Prostate gland (tissue), 2 donors: ENCODE measurements at regions not wholly inside any gene's neighbourhood (a gene's known extent, or its start where the extent isn't known, plus 50 kb on each side); places are given as distances from the start of the nearest gene placed in this dataset.

ENCODE experiments used
- DNase-seq: peaks from one replicate; pipeline ENCODE4 v3.0.0-alpha.2; 2019; ENCODE audit warnings: low spot score
- H3K27ac ChIP-seq, 2 donors: fragments of 200-600 bp; sonication (generic); 2 replicates each; pipeline ENCODE4 v1.5.1; 2017 to 2019
- H3K27me3 ChIP-seq: fragments of 200-600 bp; sonication (generic); replicated peaks from 2 replicates; pipeline ENCODE4 v1.5.1; 2019; ENCODE audit not compliant: insufficient read depth
- H3K36me3 ChIP-seq, 2 donors: fragments of 200-600 bp; sonication (generic); 1 replicate in 1 of 2; 2 replicates in 1 of 2; pipeline versions ENCODE4 v1.5.1 to v1.8.1; 2017 to 2019
- H3K4me1 ChIP-seq: fragments of 200-600 bp; sonication (generic); replicated peaks from 2 replicates; pipeline ENCODE4 v1.5.1; 2019
- H3K4me3 ChIP-seq, 2 donors: fragments of 200-600 bp; sonication (generic); 2 replicates each; pipeline ENCODE4 v1.5.1; 2017 to 2019
- H3K9me3 ChIP-seq: fragments of 200-600 bp; sonication (generic); 2 replicates; pipeline ENCODE4 v1.5.1; 2017
- CTCF ChIP-seq, 4 experiments: fragments of 200-600 bp in 2 of 4; fragments of 450-650 bp in 2 of 4; sonication (generic) in 2 of 4; IDR thresholded peaks; 1 replicate in 3 of 4; 2 replicates in 1 of 4; pipeline ENCODE4 v1.5.1; 2016 to 2019; ENCODE audit warnings: antibody characterized with exemption in 4 of 4, mild to moderate bottlenecking in 2 of 4, moderate library complexity in 2 of 4
- POLR2A ChIP-seq: fragments of 450-650 bp; IDR thresholded peaks from one replicate; pipeline ENCODE4 v1.6.1; 2016; ENCODE audit warnings: antibody characterized with exemption, mild to moderate bottlenecking
- POLR2AphosphoS5 ChIP-seq: sonication (generic); formaldehyde crosslinking; IDR thresholded peaks from one replicate; pipeline ENCODE4 v1.6.1; 2017; ENCODE audit warnings: antibody characterized with exemption
- WGBS: methylation state at CpG from one replicate; pipeline ENCODE4 v1.1.5; 2018; 5-methylcytosine and 5-hydroxymethylcytosine counted together
- intact Hi-C: fragments of 100-400 bp; cut with DNase I; formaldehyde crosslinking; loops from one replicate; pipeline ENCODE4 v1.14.2; 2022

- TF ChIP-seq POLR2AphosphoS5: no peak
- 67% methylated on average over 1 of the region's 1 CpG for WGBS
These were observed 85.7 kb downstream of the TRIM42 start for GRCh38 chr3:140763532-140763931.

GRCh38 chr3:140765246-140765645 lies 87.4 kb downstream of the TRIM42 start:
- no peaks in the 10 kb centered on the region for H3K27me3 ChIP-seq
- TF ChIP-seq CTCF (IDR thresholded peaks at IDR 0.05) (no peak), POLR2AphosphoS5 (no peak), POLR2A (no peak)
- no peak overlapping the region for H3K4me3 ChIP-seq
- no peak overlapping the region for H3K27ac ChIP-seq
- no peaks in the 10 kb centered on the region for H3K4me1 ChIP-seq
- H3K9me3 ChIP-seq: no peaks in the 10 kb centered on the region
- WGBS: 92% methylated on average over 2 of the region's 2 CpGs
- no peaks in the 10 kb centered on the region for H3K36me3 ChIP-seq
- no peak for DNase-seq
- intact Hi-C loops: no loop called here

More at GRCh38 chr3:140763532-140763931, 85.7 kb downstream of the TRIM42 start:
- Histone ChIP-seq H3K9me3 (no peaks in the 10 kb centered on the region), H3K27ac (no peak overlapping the region), H3K36me3 (no peaks in the 10 kb centered on the region), H3K4me3 (no peak overlapping the region), H3K4me1 (no peaks in the 10 kb centered on the region), H3K27me3 (no peaks in the 10 kb centered on the region)
- intact Hi-C loops: no loop called here
- DNase-seq: no peak

GRCh38 chr3:140766465-140766864 lies 88.6 kb downstream of the TRIM42 start:
- WGBS: 52% methylated on average over 3 of the region's 3 CpGs
- TF ChIP-seq POLR2A (no peak), CTCF (IDR thresholded peaks at IDR 0.05) (no peak), POLR2AphosphoS5 (no peak)
- H3K4me1 ChIP-seq: no peaks in the 10 kb centered on the region

GRCh38 chr3:140767566-140767965 lies 89.7 kb downstream of the TRIM42 start:
- intact Hi-C loops: no loop called here
- TF ChIP-seq CTCF (IDR thresholded peaks at IDR 0.05): no peak
- no peak for TF ChIP-seq POLR2AphosphoS5
- no peak for TF ChIP-seq POLR2A

More at GRCh38 chr3:140766465-140766864, 88.6 kb downstream of the TRIM42 start:
- no peak for DNase-seq
- Histone ChIP-seq H3K27ac (no peak overlapping the region), H3K4me3 (no peak overlapping the region), H3K9me3 (no peaks in the 10 kb centered on the region), H3K27me3 (no peaks in the 10 kb centered on the region), H3K36me3 (no peaks in the 10 kb centered on the region)
- intact Hi-C loops: no loop called here

GRCh38 chr3:140768941-140769340 lies 91.1 kb downstream of the TRIM42 start:
- Histone ChIP-seq H3K36me3 (no peaks in the 10 kb centered on the region), H3K4me1 (no peaks in the 10 kb centered on the region), H3K27ac (no peak overlapping the region), H3K27me3 (no peaks in the 10 kb centered on the region), H3K4me3 (no peak overlapping the region), H3K9me3 (no peaks in the 10 kb centered on the region)
- intact Hi-C loops: no loop called here
- 80% methylated on average over 2 of the region's 2 CpGs for WGBS
- no peak for DNase-seq
- TF ChIP-seq CTCF (IDR thresholded peaks at IDR 0.05) (no peak), POLR2AphosphoS5 (no peak), POLR2A (no peak)

More at GRCh38 chr3:140767566-140767965, 89.7 kb downstream of the TRIM42 start:
- DNase-seq: no peak
- no peak overlapping the region for H3K4me3 ChIP-seq
- H3K27me3 ChIP-seq: no peaks in the 10 kb centered on the region
- H3K4me1 ChIP-seq: no peaks in the 10 kb centered on the region
- no peaks in the 10 kb centered on the region for H3K36me3 ChIP-seq
- no peak overlapping the region for H3K27ac ChIP-seq
- no peaks in the 10 kb centered on the region for H3K9me3 ChIP-seq
- WGBS: 17% methylated on average over 1 of the region's 1 CpG
